ENCODE measurements at regions not wholly inside any gene's neighbourhood (a gene's known extent, or its start where the extent isn't known, plus 50 kb on each side); places are given as distances from the start of the nearest gene placed in this dataset.
"Not testable (repeated sequence)": the region's sequence is repeated elsewhere in the genome, so short reads cannot be mapped to it uniquely, and the experiment has no call there.

- in situ Hi-C loops (cut with MboI; ENCODE audit: low sequenced_read_pairs, unreplicated experiment): no loop called here
- TF ChIP-seq CTCF (IDR thresholded peaks at IDR 0.05; ENCODE audit: borderline replicate concordance, control extremely low read depth, extremely low read depth, insufficient read depth, missing control alignments): no peak
- DNase-seq (ENCODE audit: low spot score): no peak
These were observed 675.8 kb upstream of the SLITRK6 start for GRCh38 chr13:86474971-86475370.

GRCh38 chr13:86476656-86477055 is 677.4 kb upstream of the SLITRK6 start:
- TF ChIP-seq CTCF (IDR thresholded peaks at IDR 0.05; ENCODE audit: borderline replicate concordance, control extremely low read depth, extremely low read depth, insufficient read depth, missing control alignments): no peak
- no peak for DNase-seq (ENCODE audit: low spot score)
- in situ Hi-C loops (cut with MboI; ENCODE audit: low sequenced_read_pairs, unreplicated experiment): no loop called here

- no peak for DNase-seq (ENCODE audit: low spot score)
- in situ Hi-C loops (cut with MboI; ENCODE audit: low sequenced_read_pairs, unreplicated experiment): no loop called here
These were observed 687.4 kb upstream of the SLITRK6 start for GRCh38 chr13:86486582-86486981.

GRCh38 chr13:86491121-86491520 is 691.9 kb upstream of the SLITRK6 start:
- no peak for TF ChIP-seq CTCF (IDR thresholded peaks at IDR 0.05; ENCODE audit: borderline replicate concordance, control extremely low read depth, extremely low read depth, insufficient read depth, missing control alignments)
- no peak for DNase-seq (ENCODE audit: low spot score)
- in situ Hi-C loops (cut with MboI; ENCODE audit: low sequenced_read_pairs, unreplicated experiment): no loop called here

More at GRCh38 chr13:86486582-86486981, 687.4 kb upstream of the SLITRK6 start:
- TF ChIP-seq CTCF (IDR thresholded peaks at IDR 0.05; ENCODE audit: borderline replicate concordance, control extremely low read depth, extremely low read depth, insufficient read depth, missing control alignments): no peak

GRCh38 chr13:86501931-86502330 is 702.7 kb upstream of the SLITRK6 start:
- DNase-seq (ENCODE audit: low spot score); in situ Hi-C loops (cut with MboI; ENCODE audit: low sequenced_read_pairs, unreplicated experiment): not testable (repeated sequence)

- no peak for DNase-seq (ENCODE audit: low spot score)
- no peak for TF ChIP-seq CTCF (IDR thresholded peaks at IDR 0.05; ENCODE audit: borderline replicate concordance, control extremely low read depth, extremely low read depth, insufficient read depth, missing control alignments)
- in situ Hi-C loops (cut with MboI; ENCODE audit: low sequenced_read_pairs, unreplicated experiment): no loop called here
These were observed 711.6 kb upstream of the SLITRK6 start for GRCh38 chr13:86510792-86511191.

- no peak for DNase-seq (ENCODE audit: low spot score)
These were observed 742.2 kb upstream of the SLITRK6 start for GRCh38 chr13:86541461-86541860.

More at GRCh38 chr13:86541461-86541860, 742.2 kb upstream of the SLITRK6 start:
- TF ChIP-seq CTCF (IDR thresholded peaks at IDR 0.05; ENCODE audit: borderline replicate concordance, control extremely low read depth, extremely low read depth, insufficient read depth, missing control alignments): no peak
- in situ Hi-C loops (cut with MboI; ENCODE audit: low sequenced_read_pairs, unreplicated experiment): no loop called here

All from GM13976 (cell line).